GM23338 (cell line): ENCODE measurements at regions not wholly inside any gene's neighbourhood (a gene's known extent, or its start where the extent isn't known, plus 50 kb on each side); places are given as distances from the start of the nearest gene placed in this dataset.
A peak's percentile ranks its signal among the peaks of the same experiment; 100 is the strongest.

Experiments
- ATAC-seq: fragments of 200-7000 bp; cut with Tn5 transposase; 3 replicates; pipeline ENCODE4 v1.9.1; 2020
- DNase-seq: peaks from one replicate; pipeline ENCODE4 v3.0.0-alpha.2; 2015; ENCODE audit warnings: low spot score
- H2AFZ ChIP-seq: fragments of 200-600 bp; sonication (generic); 2 replicates; pipeline ENCODE4 v1.8.0; 2016; ENCODE audit warnings: antibody characterized with exemption, mild to moderate bottlenecking, moderate library complexity
- H3F3A ChIP-seq: fragments of 200-600 bp; sonication (generic); replicated peaks from 2 replicates; pipeline ENCODE4 v1.8.0; 2017; ENCODE audit warnings: antibody characterized with exemption, mixed run types, low read depth
- H3K27ac ChIP-seq: fragments of 200-600 bp; sonication (generic); 2 replicates; pipeline ENCODE4 v1.6.1; 2016; ENCODE audit warnings: low read depth
- H3K27me3 ChIP-seq: fragments of 200-600 bp; sonication (generic); 2 replicates; pipeline ENCODE4 v1.8.0; 2016; ENCODE audit warnings: mild to moderate bottlenecking, mixed run types, moderate library complexity; ENCODE audit not compliant: insufficient read depth
- H3K36me3 ChIP-seq: fragments of 200-600 bp; sonication (generic); 2 replicates; pipeline ENCODE4 v1.8.0; 2016; ENCODE audit warnings: mild to moderate bottlenecking; ENCODE audit not compliant: insufficient read depth
- H3K4me1 ChIP-seq: fragments of 200-600 bp; sonication (generic); 2 replicates; pipeline ENCODE4 v1.8.0; 2016; ENCODE audit warnings: mild to moderate bottlenecking, moderate library complexity; ENCODE audit not compliant: insufficient read depth
- H3K4me2 ChIP-seq: fragments of 200-600 bp; sonication (generic); 2 replicates; pipeline ENCODE4 v1.7.1; 2017; ENCODE audit warnings: mixed run types
- H3K4me3 ChIP-seq: fragments of 200-600 bp; sonication (generic); 2 replicates; pipeline ENCODE4 v1.6.1; 2016; ENCODE audit warnings: mixed run types
- H3K79me2 ChIP-seq: fragments of 200-600 bp; sonication (generic); replicated peaks from 2 replicates; pipeline ENCODE4 v1.8.0; 2017; ENCODE audit warnings: mild to moderate bottlenecking; ENCODE audit not compliant: insufficient read depth
- H3K9me2 ChIP-seq: fragments of 200-600 bp; sonication (generic); 2 replicates; pipeline ENCODE4 v1.8.0; 2017; ENCODE audit not compliant: insufficient read depth
- H4K20me1 ChIP-seq: fragments of 200-600 bp; sonication (generic); replicated peaks from 2 replicates; pipeline ENCODE4 v1.8.0; 2017; ENCODE audit warnings: mild to moderate bottlenecking; ENCODE audit not compliant: insufficient read depth
- H3K27ac Mint-ChIP-seq: 2 replicates; pipeline ENCODE4 v1.8.0; 2020; ENCODE audit warnings: inconsistent platforms, mild to moderate bottlenecking, moderate library complexity, mixed read lengths
- H3K27me3 Mint-ChIP-seq: 3 replicates; pipeline ENCODE4 v1.8.0; 2022; ENCODE audit warnings: low read depth, mild to moderate bottlenecking, moderate library complexity, mixed read lengths, inconsistent platforms; ENCODE audit not compliant: insufficient read depth, poor library complexity
- H3K36me3 Mint-ChIP-seq: 3 replicates; pipeline ENCODE4 v1.8.0; 2021; ENCODE audit warnings: low read depth, mild to moderate bottlenecking, inconsistent platforms, moderate library complexity, mixed read lengths
- H3K4me1 Mint-ChIP-seq: 3 replicates; pipeline ENCODE4 v1.8.0; 2020; ENCODE audit warnings: mild to moderate bottlenecking, inconsistent platforms, mixed read lengths
- H3K4me3 Mint-ChIP-seq: 3 replicates; pipeline ENCODE4 v1.8.0; 2021; ENCODE audit warnings: moderate library complexity, mild to moderate bottlenecking, inconsistent platforms, mixed read lengths
- H3K9me3 Mint-ChIP-seq: 3 replicates; pipeline ENCODE4 v1.8.0; 2020; ENCODE audit warnings: moderate library complexity, mild to moderate bottlenecking, inconsistent platforms, mixed read lengths
- CREB1 ChIP-seq: fragments of 250-450 bp; sonication (Bioruptor Pico); IDR thresholded peaks from 2 replicates; pipeline ENCODE4 v1.5.0; 2020; ENCODE audit warnings: low read depth, mild to moderate bottlenecking, moderate library complexity
- CTCF ChIP-seq, 2 experiments: fragments of 200-600 bp in 1 of 2; sonication (generic) in 1 of 2; conservative IDR thresholded peaks; 2 replicates each; pipeline versions ENCODE4 v1.5.1 to v1.6.1; 2016 to 2017; ENCODE audit warnings: antibody characterized with exemption in 2 of 2, low read depth in 2 of 2, mild to moderate bottlenecking in 2 of 2, moderate library complexity in 1 of 2
- ETS1 ChIP-seq: IDR thresholded peaks from 2 replicates; pipeline ENCODE4 v1.6.1; 2016; ENCODE audit warnings: antibody characterized with exemption
- EZH2 ChIP-seq: fragments of 200-600 bp; sonication (generic); IDR thresholded peaks from one replicate; pipeline ENCODE4 v1.8.0; 2017; ENCODE audit warnings: antibody characterized with exemption, mild to moderate bottlenecking, low read depth; ENCODE audit not compliant: unreplicated experiment
- POLR2AphosphoS5 ChIP-seq: IDR thresholded peaks from 2 replicates; pipeline ENCODE4 v1.6.1; 2016; ENCODE audit warnings: antibody characterized with exemption, low read depth
- STAT1 ChIP-seq: IDR thresholded peaks from one replicate; pipeline ENCODE4 v1.6.1; 2016; ENCODE audit warnings: antibody characterized with exemption; ENCODE audit not compliant: unreplicated experiment
- ZNF114 ChIP-seq: fragments of 250-450 bp; sonication (Bioruptor Pico); IDR thresholded peaks from 2 replicates; pipeline ENCODE4 v1.5.0; 2020; ENCODE audit warnings: mild to moderate bottlenecking, moderate library complexity
- ZNF462 ChIP-seq: fragments of 250-450 bp; sonication (Bioruptor Pico); IDR thresholded peaks from 2 replicates; pipeline ENCODE4 v1.5.0; 2020; ENCODE audit warnings: mild to moderate bottlenecking, moderate library complexity

- TF ChIP-seq ETS1 (no peak), ZNF114 (CRISPR knock-in tag) (no peak), STAT1 (no peak)
These were observed 67.5 kb upstream of the RGS7 start (continued) for GRCh38 chr1:241424480-241424971.

- Histone ChIP-seq H3K27me3 (peaks cover 37% of the 10 kb centered on the region), H3K79me2 (no peaks in the 10 kb centered on the region), H3K9me2 (no peaks in the 10 kb centered on the region), H3K4me2 (peak overlapping the region; percentile 81), H3K4me3 (peak overlapping the region; percentile 72), H2AFZ (peak overlapping the region; percentile 94), H3F3A (no peaks in the 10 kb centered on the region), H3K36me3 (no peaks in the 10 kb centered on the region), H3K4me1 (no peaks in the 10 kb centered on the region), H4K20me1 (no peaks in the 10 kb centered on the region), H3K27ac (no peak overlapping the region)
- H3K4me1 Mint-ChIP-seq: no peaks in the 10 kb centered on the region; the same call in 2 of the 3 replicates
- H3K27me3 Mint-ChIP-seq: peaks cover 18% of the 10 kb centered on the region
- ATAC-seq: peak; percentile 91
- H3K36me3 Mint-ChIP-seq: no peaks in the 10 kb centered on the region
- H3K27ac Mint-ChIP-seq: no peak overlapping the region
- peak overlapping the region; percentile 67 for H3K4me3 Mint-ChIP-seq
- H3K9me3 Mint-ChIP-seq: peaks cover 6% of the 10 kb centered on the region; the same call in 2 of the 3 replicates
- 0 out of 2 replicates have a peak, but pooled peaks have one; percentile 9 for TF ChIP-seq CREB1 (CRISPR knock-in tag)
- TF ChIP-seq CTCF (conservative IDR thresholded peaks at IDR 0.05; ENCODE audit: low read depth in 2 of 2): peak in 1 of 2 experiments; percentile 45; a peak in 2 of 4 replicates
- no peak for TF ChIP-seq POLR2AphosphoS5
- DNase-seq: peak; percentile 78
These were observed 66.8 kb upstream of the RGS7 start for GRCh38 chr1:241423541-241424479.

- Mint-ChIP-seq H3K4me3 (no peak overlapping the region), H3K36me3 (no peaks in the 10 kb centered on the region), H3K4me1 (no peaks in the 10 kb centered on the region; the same call in 2 of the 3 replicates), H3K27me3 (peaks cover 18% of the 10 kb centered on the region), H3K27ac (no peak overlapping the region), H3K9me3 (peaks cover 6% of the 10 kb centered on the region; the same call in 2 of the 3 replicates)
- H3F3A ChIP-seq: no peaks in the 10 kb centered on the region
- no peaks in the 10 kb centered on the region for H4K20me1 ChIP-seq
- H3K4me3 ChIP-seq: no peak overlapping the region
- ATAC-seq (no peak), DNase-seq (no peak)
- no peak overlapping the region for H3K27ac ChIP-seq
- peaks cover 37% of the 10 kb centered on the region for H3K27me3 ChIP-seq
- no peaks in the 10 kb centered on the region for H3K4me1 ChIP-seq
- no peak overlapping the region for H3K4me2 ChIP-seq
- no peak overlapping the region for H2AFZ ChIP-seq
- H3K36me3 ChIP-seq: no peaks in the 10 kb centered on the region
- H3K79me2 ChIP-seq: no peaks in the 10 kb centered on the region
- no peaks in the 10 kb centered on the region for H3K9me2 ChIP-seq
- TF ChIP-seq EZH2 (no peak), CREB1 (CRISPR knock-in tag) (no peak), ZNF462 (CRISPR knock-in tag) (no peak), ZNF114 (CRISPR knock-in tag) (no peak)
These were observed 65.5 kb upstream of the RGS7 start for GRCh38 chr1:241422470-241422869.
